Left ventricle myocardium superior (tissue), 1 donor: ENCODE measurements at regions not wholly inside any gene's neighbourhood (a gene's known extent, or its start where the extent isn't known, plus 50 kb on each side); places are given as distances from the start of the nearest gene placed in this dataset.

ENCODE experiments used
- ATAC-seq: fragments of 200-7000 bp; cut with Tn5 transposase; one replicate; pipeline ENCODE4 v1.9.1; 2020; ENCODE audit warnings: mild to moderate bottlenecking, moderate library complexity
- DNase-seq: peaks from one replicate; pipeline ENCODE4 v3.0.0-alpha.2; 2020
- intact Hi-C: fragments of 100-400 bp; cut with micrococcal nuclease; formaldehyde crosslinking; loops from one replicate; pipeline ENCODE4 v1.11.0; 2022
- donor health status: DM: no; HTN: yes; CAD: no; lungs with severe emphysema.

DNA sequence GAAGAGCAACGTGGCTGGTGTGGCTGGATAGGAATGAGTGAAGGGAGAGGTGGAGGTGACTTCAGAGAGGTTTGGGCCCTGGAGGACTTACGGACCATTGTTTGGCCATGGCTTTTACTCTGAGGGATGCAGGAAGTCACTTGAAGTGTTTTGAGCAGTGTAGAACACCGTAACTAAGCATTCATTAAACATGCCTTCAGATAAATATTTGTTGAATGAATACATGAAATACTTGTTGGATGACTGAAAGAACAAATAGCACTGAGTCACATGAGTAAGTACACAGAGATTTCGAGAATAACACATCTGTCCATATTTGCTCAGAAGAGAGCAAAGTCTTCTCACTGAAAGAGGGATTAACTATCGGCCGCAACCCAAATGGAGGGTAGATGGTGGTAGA lies 182.7 kb upstream of the SNX19 start:
- ATAC-seq (no peak), DNase-seq (no peak)
- intact Hi-C loops = no loop called here

DNA sequence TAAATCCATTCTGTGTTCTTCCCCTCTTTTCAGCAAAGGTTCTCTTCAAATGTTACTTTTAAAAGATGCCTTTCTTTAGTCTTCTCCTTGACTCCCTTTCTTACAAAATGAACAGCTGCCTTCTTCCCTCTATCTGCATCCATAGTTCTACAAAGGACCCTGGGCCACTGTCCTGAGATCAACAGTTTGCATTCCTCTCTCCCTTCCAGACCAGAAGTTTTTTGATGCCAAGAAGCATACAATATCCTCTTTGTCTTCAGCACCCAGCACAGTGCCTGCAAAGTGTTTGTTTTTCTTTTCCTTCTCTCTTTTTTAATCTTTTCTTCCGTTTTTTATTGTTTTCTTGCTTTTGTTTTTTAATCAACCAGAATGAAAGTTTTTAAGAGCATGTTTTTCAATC lies 183.5 kb upstream of the SNX19 start:
- no peak for ATAC-seq
- intact Hi-C loops = no loop called here
- DNase-seq = no peak

DNA sequence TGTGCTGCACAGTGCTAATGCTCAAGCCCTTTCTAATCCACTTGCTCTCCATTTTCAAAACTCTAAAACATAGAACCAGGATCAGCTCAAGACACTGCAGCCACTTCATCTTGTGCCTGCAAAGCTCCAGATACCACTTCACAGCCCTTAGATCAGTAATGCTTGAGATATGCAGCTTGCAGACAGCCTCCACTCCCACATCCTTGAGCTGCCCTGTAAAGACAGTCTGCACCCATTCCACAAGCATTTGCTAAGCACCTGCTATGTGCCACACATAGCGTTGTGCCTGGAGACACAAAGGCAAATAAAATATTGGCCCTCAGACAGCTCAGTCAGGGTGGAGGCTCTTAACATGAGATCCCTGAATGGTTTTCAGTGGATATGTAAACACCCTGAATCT lies 192.5 kb upstream of the SNX19 start:
- DNase-seq (no peak), ATAC-seq (no peak)
- intact Hi-C loops = no loop called here

DNA sequence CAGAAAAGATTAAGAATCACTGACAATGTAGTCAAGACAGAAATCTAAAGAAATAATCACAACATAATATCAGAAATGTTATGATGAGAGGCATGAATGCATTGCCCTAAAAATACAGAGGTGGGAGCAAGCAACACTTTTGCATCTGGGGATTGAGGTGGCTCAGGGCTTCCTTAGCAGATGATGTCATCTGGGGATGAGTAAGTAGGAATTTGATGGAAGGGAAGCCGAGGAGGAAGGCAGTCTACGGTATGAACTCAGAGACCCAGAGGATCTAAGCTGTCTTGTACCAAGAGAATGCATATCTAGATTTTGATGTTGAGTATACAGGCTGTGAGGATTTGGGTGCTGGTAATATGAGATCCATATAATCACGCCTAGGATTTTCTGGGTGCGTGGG lies 193.0 kb upstream of the SNX19 start:
- ATAC-seq (no peak), DNase-seq (no peak)
- intact Hi-C loops = no loop called here

DNA sequence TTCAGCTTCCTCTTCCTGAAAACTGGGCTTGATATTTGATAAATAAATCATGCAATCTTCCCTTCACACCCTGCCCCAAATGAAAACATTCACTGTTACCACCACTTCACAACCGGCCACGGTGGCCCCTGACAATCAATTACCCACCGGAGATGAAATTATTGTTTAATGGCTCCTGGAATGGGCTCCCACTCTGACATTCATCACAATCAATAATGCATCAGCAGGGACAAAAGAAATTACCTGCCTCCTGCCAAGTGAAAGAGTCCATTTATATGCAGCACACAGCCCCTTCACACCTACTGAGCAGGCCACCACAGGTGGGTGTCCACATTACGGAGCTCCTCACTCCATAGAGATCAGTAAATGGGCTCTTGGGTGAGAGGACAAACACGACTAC lies 193.5 kb upstream of the SNX19 start:
- DNase-seq (no peak), ATAC-seq (no peak)
- intact Hi-C loops = no loop called here

DNA sequence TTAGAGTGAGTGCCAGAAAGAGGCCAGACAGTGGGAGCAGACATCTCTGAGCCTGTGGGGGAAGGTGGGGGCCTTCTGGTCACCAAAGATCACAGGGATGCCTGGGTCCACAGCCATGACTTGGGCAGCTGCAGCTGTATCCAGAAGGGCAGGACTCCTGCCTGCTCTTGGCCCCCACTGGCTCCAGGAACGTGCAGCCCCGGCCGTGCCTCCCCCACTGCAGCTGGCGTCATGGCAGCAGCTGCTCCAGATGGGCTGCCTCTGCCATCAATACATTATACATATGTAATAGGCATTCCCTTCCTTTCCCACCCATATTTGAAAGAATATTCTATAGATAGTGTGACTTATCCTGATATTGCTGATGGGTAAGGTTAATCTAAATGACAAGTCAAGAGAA lies 195.5 kb upstream of the SNX19 start:
- ATAC-seq (no peak), DNase-seq (no peak)
- intact Hi-C loops = no loop called here

DNA sequence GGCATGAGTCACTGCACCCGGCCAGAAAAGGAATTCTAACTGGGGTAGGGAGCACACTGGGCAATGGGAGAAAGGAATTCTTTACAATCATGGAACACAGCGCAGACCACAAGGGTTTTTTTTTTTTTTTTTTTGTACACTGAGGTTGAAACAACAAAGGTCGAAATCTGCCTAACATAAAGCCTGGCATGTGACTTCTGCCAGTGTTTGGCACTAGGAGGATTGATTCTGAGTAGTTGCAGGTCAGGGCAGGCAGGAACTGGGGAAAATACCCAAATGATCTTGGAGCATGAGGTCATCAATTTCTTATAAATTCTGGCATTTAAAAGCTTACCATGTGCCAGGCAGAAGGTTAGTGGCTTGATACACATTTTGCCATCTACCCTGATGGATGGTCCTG lies 202.0 kb upstream of the SNX19 start:
- ATAC-seq = no peak
- DNase-seq = no peak
- intact Hi-C loops = no loop called here

DNA sequence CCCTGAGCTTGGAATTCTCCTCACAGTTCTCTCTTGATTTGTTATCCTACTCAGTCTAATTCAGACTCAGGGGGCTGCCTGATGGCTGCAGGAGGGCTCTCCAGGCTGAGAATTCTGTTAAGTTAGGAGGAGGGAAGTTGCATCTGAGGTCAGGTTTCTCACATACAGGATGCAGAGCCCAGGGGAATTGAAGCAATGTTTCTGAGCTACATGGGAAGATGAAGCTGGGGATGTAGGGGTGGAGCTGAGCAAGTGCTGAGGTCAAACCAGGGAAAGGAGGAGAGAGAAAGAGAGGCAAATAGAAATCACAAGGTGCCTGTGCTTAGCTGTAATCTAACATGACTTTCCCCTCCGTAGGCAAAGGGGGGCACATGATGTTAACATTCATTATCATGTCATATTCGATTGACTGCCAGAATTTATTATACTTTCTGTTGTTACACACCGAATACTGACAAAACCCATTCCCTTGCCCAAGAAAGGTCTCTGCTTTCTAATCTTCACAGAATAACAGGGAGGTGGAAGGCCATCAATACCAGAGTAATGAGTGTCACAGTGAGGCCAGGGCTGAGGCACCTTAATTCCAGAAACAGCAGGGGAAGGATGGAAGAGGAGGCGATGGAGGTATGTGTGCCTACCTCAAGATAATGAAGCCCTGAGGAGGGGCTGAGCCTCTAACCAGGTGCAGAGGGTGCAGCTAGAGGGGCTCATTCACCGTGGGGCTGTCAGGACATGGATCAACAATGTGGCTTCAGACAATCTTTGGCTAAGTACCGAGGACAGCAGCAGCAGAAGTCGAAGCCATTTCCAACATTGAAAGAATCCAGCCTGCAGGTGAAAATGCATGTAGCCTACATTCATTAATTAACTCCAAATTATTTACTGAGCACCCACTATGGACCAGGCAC lies 205.4 kb upstream of the SNX19 start:
- intact Hi-C loops = no loop called here
- ATAC-seq (no peak), DNase-seq (no peak)

DNA sequence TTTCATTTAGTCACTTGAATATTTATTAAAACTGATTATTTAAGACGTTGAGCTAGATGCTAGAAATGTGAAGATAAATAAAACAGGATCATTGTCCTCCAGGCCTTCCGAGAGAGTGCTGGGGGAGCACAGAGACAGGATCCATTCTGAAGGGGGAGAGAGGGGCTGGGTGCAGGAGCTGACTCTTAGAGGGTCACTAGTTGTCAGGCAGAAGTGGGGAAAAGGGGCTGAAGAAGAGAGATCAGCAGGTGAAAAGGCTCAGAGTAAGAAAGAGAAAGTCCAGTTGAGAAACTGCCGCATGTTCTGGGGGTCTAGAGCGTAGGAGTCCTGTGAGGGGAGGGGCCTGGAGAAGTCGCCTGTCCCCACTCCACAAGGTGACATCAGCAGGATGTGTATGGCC lies 206.2 kb upstream of the SNX19 start:
- intact Hi-C loops = no loop called here
- no peak for DNase-seq
- no peak for ATAC-seq

DNA sequence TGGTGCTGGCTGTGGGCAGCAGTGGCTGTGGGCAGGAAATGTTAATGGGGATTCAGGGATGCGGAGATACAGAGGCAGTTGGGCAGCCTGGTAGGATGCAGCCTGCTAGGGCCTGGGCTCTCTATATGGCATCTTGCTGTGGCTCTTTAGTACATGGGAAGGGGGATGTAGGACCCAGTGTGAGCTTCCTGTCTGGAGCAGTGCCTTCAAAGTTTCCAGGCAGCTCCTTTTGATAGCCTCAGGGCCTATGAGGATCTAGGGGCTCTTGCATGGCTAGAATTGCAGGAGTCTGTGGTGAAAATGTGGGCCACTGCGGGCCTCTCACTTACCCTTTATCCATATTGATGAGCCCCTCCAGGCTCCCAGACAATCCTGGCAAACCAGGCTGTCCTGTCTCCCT lies 213.2 kb upstream of the SNX19 start:
- intact Hi-C loops = no loop called here
- ATAC-seq (no peak), DNase-seq (no peak)

DNA sequence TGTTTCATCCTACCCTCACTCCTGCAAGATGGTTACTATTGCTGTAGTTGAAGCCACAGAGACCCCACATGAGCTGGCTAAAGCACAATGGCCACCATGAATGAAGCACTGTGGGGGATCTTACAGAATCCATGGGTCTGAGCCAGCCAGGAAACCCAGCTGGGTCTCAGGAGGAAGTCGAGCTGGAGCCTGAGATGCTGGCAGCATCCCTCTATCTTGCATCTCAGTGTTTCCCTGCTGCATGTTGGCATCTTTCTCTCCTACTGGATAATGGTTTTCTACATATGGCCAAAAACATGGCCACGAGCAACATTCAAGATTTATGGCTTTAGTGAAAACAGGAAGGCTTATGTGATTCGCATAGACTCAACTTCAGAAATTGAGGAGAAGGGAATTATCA lies 219.3 kb upstream of the SNX19 start:
- ATAC-seq (no peak), DNase-seq (no peak)
- intact Hi-C loops = no loop called here

DNA sequence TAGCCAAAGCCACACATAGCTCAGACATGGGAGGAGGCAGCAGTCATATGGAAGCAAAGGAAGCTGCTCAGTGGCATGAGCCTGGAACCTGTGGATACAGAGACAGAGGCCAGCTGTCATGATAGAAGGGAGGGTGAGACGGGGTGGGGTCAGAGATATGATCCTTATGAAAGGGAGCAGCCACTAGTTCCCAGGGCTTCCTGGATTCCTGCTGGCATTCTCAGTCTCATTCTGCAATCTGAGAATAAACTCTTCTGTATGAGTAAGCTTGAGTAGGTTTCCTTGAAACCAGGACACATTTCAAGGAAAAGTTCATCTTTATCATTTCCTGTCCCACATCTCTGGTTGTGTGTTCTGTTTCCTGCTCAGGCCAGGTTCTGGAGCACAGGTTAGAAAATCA lies 220.2 kb upstream of the SNX19 start:
- ATAC-seq = no peak
- no peak for DNase-seq
- intact Hi-C loops = no loop called here

DNA sequence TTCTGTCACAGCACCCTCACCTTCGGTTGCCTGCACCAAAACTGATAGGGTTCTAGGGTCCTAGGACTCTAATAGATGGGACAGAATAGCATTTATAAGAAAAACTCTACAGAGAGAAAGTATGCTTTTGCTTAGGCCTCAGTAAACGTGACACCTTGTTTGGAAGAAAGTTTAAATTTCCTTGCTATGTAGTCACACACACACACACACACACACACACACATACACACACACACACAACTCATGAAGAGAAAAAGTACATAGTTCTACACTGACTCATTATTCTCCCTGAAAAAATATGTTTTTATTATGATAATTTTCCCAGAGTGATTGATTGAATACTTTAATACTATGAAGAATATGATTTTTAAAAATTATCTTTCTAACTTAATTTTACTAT lies 220.8 kb upstream of the SNX19 start:
- DNase-seq (no peak), ATAC-seq (no peak)
- intact Hi-C loops = no loop called here

DNA sequence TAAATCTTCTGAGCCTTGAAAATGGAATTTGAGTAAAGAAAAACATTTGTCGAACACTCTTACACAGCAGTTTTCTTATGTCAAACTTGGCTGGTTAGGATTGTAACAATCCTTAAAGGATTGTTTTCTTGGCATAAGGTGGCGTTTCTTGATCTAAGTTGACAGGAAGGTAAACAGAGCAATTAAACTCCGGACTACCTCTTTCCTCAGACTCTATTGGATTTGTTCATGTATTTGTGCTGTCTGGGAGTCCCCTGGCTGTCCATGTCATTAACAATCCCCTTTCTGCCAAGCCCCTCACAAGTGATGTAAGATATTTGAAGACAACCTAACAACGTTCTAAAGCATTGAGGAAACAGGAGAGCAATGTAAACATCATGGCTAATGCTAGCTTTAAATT lies 222.5 kb upstream of the SNX19 start:
- no peak for ATAC-seq
- intact Hi-C loops = no loop called here
- DNase-seq = no peak

DNA sequence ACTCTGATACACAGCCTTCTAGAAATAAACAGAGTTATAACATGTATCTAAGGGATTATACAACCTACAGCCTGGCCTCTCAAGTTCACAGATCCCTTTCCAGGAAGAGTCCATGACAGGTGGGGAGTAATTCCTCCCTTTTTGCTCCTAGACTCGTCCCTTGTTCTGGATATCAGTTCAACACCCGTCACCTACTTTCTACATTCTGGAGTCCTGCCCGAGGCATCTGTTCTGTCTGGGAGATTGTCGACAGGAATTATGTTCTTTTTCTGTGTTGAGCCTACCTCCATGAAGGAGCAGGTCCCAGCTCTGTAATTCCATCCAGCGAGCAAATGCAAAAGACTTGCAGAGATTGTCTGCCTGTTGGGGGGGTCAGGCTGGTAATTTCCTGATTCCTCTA lies 224.6 kb upstream of the NTM start:
- DNase-seq (no peak), ATAC-seq (no peak)
- intact Hi-C loops = no loop called here

DNA sequence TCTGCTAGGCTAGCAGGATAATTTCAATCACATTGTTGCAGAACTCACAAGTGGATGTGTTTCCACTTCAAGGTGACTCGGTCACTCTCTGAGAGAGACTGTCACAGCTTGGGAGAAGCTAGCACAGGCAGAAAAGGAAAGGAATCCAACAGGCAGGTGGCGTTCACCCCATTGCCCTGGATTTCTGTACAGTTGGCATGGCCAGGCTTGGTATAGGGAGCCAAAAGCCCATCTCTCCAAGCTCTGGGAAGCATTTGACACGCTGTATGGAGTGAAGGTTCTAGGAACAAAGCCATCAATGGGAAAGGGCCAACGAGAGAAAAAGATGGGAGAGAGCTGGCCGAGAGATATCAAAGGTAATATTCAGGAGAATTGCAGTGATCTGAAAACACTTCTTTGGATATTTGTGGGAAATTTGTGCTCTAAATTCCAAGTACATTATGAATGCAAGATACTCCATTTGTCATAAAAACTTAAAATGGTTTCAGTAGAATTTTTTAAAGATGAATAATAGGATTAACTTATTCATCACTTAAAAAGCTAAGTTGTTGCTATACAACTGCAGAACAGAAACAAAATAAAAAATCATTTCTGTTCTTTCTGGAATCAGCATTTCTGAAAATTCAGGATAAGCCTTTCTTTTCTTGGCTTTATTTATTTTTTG lies 223.5 kb upstream of the NTM start:
- DNase-seq (no peak), ATAC-seq (peak; percentile 50)
- intact Hi-C loops = no loop called here

DNA sequence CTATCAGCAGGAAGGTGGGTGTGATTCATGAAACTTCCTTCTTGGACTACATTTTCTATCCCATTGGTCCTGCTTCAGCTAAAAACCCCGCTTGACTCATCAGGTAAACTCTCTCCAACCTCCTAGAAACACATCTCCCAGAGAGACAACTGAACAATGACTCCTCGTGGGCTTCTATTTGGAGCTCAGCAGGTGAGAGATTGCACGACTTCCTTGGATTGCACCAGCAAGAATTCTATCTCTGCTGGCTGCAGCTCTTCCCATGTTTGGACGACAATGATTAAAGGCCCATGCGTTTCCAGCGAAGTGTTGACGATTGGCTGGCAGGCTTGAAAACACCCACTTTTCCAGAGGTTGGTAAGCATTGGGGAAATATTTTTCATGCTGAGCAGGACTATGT lies 216.1 kb upstream of the NTM start:
- ATAC-seq (no peak), DNase-seq (no peak)
- intact Hi-C loops = no loop called here

DNA sequence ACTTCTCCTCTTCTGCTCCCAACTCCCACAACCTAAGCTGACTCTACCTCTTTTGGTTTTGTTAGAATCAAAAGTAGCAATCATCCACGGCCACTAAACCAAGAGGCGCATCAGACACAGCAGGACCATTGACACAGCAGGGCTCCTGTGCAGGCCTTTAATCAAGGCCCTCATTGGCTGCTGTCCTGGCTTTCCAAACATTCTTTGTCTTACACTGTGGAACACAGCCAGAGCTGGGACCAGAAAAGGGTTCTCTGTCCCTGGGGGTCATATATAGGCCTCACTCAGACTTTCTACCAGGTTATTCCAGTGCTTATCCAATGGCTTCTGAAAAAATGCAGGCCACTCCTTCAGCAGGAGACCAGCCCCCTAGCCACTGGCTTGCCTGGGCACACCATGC lies 212.7 kb upstream of the NTM start:
- intact Hi-C loops = no loop called here
- no peak for ATAC-seq

DNA sequence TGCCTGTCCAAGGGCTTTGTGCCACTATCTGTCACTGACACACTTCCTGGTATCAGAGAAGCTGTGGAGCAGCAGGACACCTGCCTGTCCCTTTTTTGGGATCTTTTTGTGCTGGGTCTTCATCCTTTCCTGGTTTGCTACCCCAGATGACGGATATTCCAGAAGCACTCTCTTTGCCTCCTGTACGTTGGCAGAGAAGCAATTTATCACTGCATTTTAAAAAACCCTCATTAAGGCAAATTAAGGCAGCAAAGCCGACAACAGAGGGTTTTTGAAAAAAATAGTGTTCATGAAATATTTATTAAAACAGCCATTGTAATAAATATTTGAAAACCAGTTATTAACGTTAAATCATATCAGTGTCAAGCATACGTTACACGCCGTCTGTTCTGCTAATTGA lies 209.6 kb upstream of the NTM start:
- no peak for DNase-seq
- no peak for ATAC-seq
- intact Hi-C loops = no loop called here

More for the DNA sequence above, 212.7 kb upstream of the NTM start:
- no peak for DNase-seq

DNA sequence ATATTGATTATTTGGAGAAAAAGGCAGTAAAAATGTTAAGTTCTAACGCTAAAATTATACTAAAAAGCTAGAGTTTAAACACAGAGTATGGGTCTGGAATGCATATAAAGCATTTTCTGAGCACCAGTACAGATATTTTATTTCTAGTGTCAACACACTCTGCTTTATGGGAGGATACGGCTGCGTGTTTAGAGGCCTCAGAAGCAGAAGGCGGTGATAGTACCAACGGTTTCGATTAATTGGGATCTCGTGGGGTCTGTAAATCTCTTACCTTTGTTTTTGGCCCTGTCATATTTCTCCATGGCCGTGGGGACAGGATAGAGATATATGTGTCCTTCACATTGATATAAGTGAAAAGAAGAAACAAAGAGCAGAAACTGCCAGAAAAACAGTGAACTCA lies 206.8 kb upstream of the NTM start:
- no peak for ATAC-seq

DNA sequence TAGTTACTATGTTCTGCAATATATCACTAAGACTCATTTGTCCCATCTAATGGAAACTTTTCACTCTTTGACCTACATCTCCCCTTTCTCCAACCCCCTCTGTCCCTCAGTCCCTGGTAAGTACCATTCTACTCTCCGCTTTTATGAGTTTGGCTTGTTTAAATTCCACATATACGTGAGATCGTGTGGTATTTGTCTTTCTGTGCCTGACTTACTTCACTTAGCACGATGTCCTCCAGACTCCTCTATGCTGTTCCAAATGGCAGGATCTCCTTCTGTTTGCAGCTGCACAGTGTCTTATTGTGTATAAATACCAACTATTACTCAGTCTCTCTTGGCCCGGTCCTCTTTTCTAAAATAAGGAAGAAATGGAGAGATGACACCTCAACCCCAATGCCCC lies 205.4 kb upstream of the NTM start:
- DNase-seq (no peak), ATAC-seq (no peak)
- intact Hi-C loops = no loop called here

More for the DNA sequence above, 206.8 kb upstream of the NTM start:
- intact Hi-C loops = no loop called here
- no peak for DNase-seq
